ENCODE measurements at regions not wholly inside any gene's neighbourhood (a gene's known extent, or its start where the extent isn't known, plus 50 kb on each side); places are given as distances from the start of the nearest gene placed in this dataset.

- H3K4me1 ChIP-seq (replicated peaks; ENCODE audit: insufficient read depth): no peaks in the 10 kb centered on the region
- no peaks in the 10 kb centered on the region for H4K20me1 ChIP-seq (ENCODE audit: insufficient read depth)
- H3K9me3 ChIP-seq (ENCODE audit: insufficient read depth, low read depth): no peaks in the 10 kb centered on the region; the same call in 1 of the 2 replicates
- no peak overlapping the region for H3K4me3 ChIP-seq
- DNase-seq: no peak
- BruUV-seq (replicated peaks): no TSS peak
- TF ChIP-seq EZH2 (IDR thresholded peaks at IDR 0.05; ENCODE audit: low read depth): no peak
- no peak for TF ChIP-seq CTCF (conservative IDR thresholded peaks at IDR 0.05)
- H2AFZ ChIP-seq: no peak overlapping the region
- POLR2A ChIA-PET (ENCODE audit: unreplicated experiment): no interaction called here
- intact Hi-C loops (cut with micrococcal nuclease; ENCODE audit: unreplicated experiment): no loop called here
- H3K4me2 ChIP-seq: no peak overlapping the region
- H3F3A ChIP-seq (ENCODE audit: insufficient read depth, low read depth): no peaks in the 10 kb centered on the region; the same call in 1 of the 2 replicates
- H3K9me2 ChIP-seq (ENCODE audit: insufficient read depth): no peaks in the 10 kb centered on the region
- H3K27me3 ChIP-seq (ENCODE audit: insufficient read depth, low read depth): no peaks in the 10 kb centered on the region
- no peaks in the 10 kb centered on the region for H3K36me3 ChIP-seq (ENCODE audit: low read depth)
- H3K79me2 ChIP-seq (ENCODE audit: low read depth): no peaks in the 10 kb centered on the region
- no peak overlapping the region for H3K27ac ChIP-seq
- CTCF ChIA-PET: no interaction called here
These were observed 97.9 kb upstream of the IL6 start for GRCh38 chr7:22629056-22629455.

- H3K4me1 ChIP-seq (replicated peaks; ENCODE audit: insufficient read depth): no peaks in the 10 kb centered on the region
- POLR2A ChIA-PET (ENCODE audit: unreplicated experiment): interaction anchor here (0.7 kb wide), 1 partner anchor 53 kb away, joined by 7 read pairs; no protein-coding TSS in a partner anchor
- no peaks in the 10 kb centered on the region; the same call in 1 of the 2 replicates for H3K9me3 ChIP-seq (ENCODE audit: insufficient read depth, low read depth)
- H2AFZ ChIP-seq: no peak overlapping the region
- CTCF ChIA-PET: interaction anchor here (0.5 to 1.0 kb wide), 2 partner anchors 42 to 99 kb away, joined by 4 read pairs; partner anchors contain the start of gene IL6
- no peak overlapping the region for H3K27ac ChIP-seq
- intact Hi-C loops (cut with micrococcal nuclease; ENCODE audit: unreplicated experiment): no loop called here
- H3K4me3 ChIP-seq: no peak overlapping the region
- H3K36me3 ChIP-seq (ENCODE audit: low read depth): no peaks in the 10 kb centered on the region
- H3K79me2 ChIP-seq (ENCODE audit: low read depth): no peaks in the 10 kb centered on the region
- H4K20me1 ChIP-seq (ENCODE audit: insufficient read depth): no peaks in the 10 kb centered on the region
- no peaks in the 10 kb centered on the region for H3K9me2 ChIP-seq (ENCODE audit: insufficient read depth)
- no TSS peak for BruUV-seq (replicated peaks)
- no peaks in the 10 kb centered on the region; the same call in 1 of the 2 replicates for H3F3A ChIP-seq (ENCODE audit: insufficient read depth, low read depth)
- DNase-seq: peak in 1 of 2 experiments; percentile 44
- no peaks in the 10 kb centered on the region for H3K27me3 ChIP-seq (ENCODE audit: insufficient read depth, low read depth)
- no peak for TF ChIP-seq EZH2 (IDR thresholded peaks at IDR 0.05; ENCODE audit: low read depth)
- TF ChIP-seq CTCF (conservative IDR thresholded peaks at IDR 0.05): no peak
- no peak overlapping the region for H3K4me2 ChIP-seq
These were observed 98.9 kb upstream of the IL6 start for GRCh38 chr7:22628112-22628511.

DNA sequence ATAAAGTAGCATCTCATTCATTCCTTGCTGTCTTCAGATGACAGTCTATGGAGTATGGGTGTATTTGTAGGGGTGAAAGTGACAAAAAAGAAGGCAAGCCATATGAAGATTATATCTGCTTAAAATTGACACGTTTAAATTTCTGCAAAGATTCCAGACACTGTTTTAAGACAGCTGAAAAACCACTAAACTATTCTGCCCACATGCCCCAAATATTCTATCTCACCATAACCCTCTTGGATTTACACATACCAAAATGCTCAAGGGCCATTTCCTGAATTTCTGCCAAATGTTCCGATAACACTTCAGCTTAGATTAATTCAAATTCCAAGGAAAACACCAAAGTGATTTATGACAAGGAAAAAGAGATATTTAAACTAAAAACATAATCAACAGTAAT, 99.9 kb upstream of the IL6 start:
- DNase-seq: no peak
- no peaks in the 10 kb centered on the region for H3K79me2 ChIP-seq (ENCODE audit: low read depth)
- H3K4me2 ChIP-seq: no peak overlapping the region
- H3K4me3 ChIP-seq: no peak overlapping the region
- H4K20me1 ChIP-seq (ENCODE audit: insufficient read depth): no peaks in the 10 kb centered on the region
- H3K4me1 ChIP-seq (replicated peaks; ENCODE audit: insufficient read depth): no peaks in the 10 kb centered on the region
- H3K9me2 ChIP-seq (ENCODE audit: insufficient read depth): no peaks in the 10 kb centered on the region
- no peak overlapping the region for H3K27ac ChIP-seq
- no peaks in the 10 kb centered on the region for H3K36me3 ChIP-seq (ENCODE audit: low read depth)
- intact Hi-C loops (cut with micrococcal nuclease; ENCODE audit: unreplicated experiment): no loop called here
- ChIA-PET POLR2A (ENCODE audit: unreplicated experiment) (interaction anchor here (0.7 kb wide), 1 partner anchor 58 kb away, joined by 3 read pairs; no protein-coding TSS in a partner anchor), CTCF (no interaction called here)
- BruUV-seq (replicated peaks): no TSS peak
- no peak overlapping the region for H2AFZ ChIP-seq
- TF ChIP-seq EZH2 (IDR thresholded peaks at IDR 0.05; ENCODE audit: low read depth) (no peak), CTCF (conservative IDR thresholded peaks at IDR 0.05) (no peak)
- no peaks in the 10 kb centered on the region; the same call in 1 of the 2 replicates for H3F3A ChIP-seq (ENCODE audit: insufficient read depth, low read depth)
- no peaks in the 10 kb centered on the region for H3K9me3 ChIP-seq (ENCODE audit: insufficient read depth, low read depth)
- no peaks in the 10 kb centered on the region for H3K27me3 ChIP-seq (ENCODE audit: insufficient read depth, low read depth)
